GM12878 (cell line): ENCODE measurements at regions not wholly inside any gene's neighbourhood (a gene's known extent, or its start where the extent isn't known, plus 50 kb on each side); places are given as distances from the start of the nearest gene placed in this dataset.

ENCODE experiments used
- ATAC-seq: fragments of 200-7000 bp; cut with Tn5 transposase; 3 replicates; pipeline ENCODE4 v1.9.1; 2020; ENCODE audit warnings: mild to moderate bottlenecking, moderate library complexity
- BruUV-seq: library from RNA; stranded (reverse); fragments of 400-500 nt; replicated peaks from 2 replicates; lab custom pipeline; 2021; lab: Mats Ljungman, UMichigan
- CTCF ChIA-PET: fragments of 300-600 bp; sonication (Branson Sonifier 250); formaldehyde crosslinking; extraction: SDS; loops from one replicate; lab custom pipeline; 2021; ENCODE audit warnings: inconsistent platforms; lab: Yijun Ruan, JAX
- POLR2A ChIA-PET: fragments of 350-600 bp; formaldehyde crosslinking; extraction: SDS; loops from one replicate; lab custom pipeline; 2021; ENCODE audit warnings: inconsistent platforms; lab: Charles Lee
- RAD21 ChIA-PET: fragments of 300-600 bp; sonication (Branson Sonifier 250); formaldehyde crosslinking; loops from one replicate; lab custom pipeline; 2023; ENCODE audit warnings: antibody characterized with exemption; ENCODE audit not compliant: unreplicated experiment; lab: Charles Lee
- SMC1A ChIA-PET: fragments of 300-600 bp; sonication (Branson Sonifier 250); formaldehyde crosslinking; loops from one replicate; lab custom pipeline; 2023; ENCODE audit not compliant: unreplicated experiment, uncharacterized antibody; lab: Charles Lee
- DNase-seq: peaks from one replicate; pipeline ENCODE4 v3.0.0-alpha.2; 2011; ENCODE audit warnings: low read depth, low spot score
- FAIRE-seq: peaks from 3 replicates; lab custom pipeline; 2011; peaks lifted over from hg19 to GRCh38; lab: Jason Lieb, UNC
- H2AFZ ChIP-seq: 2 replicates; pipeline ENCODE4 v1.6.0; 2011; ENCODE audit warnings: low read depth, low read length, control low read depth; ENCODE audit not compliant: control insufficient read depth
- H3K27ac ChIP-seq: 2 replicates; pipeline ENCODE4 v1.5.1; 2011; ENCODE audit warnings: control low read depth; ENCODE audit not compliant: control insufficient read depth, insufficient read depth
- H3K27me3 ChIP-seq, 2 experiments: replicated peaks in 1 of 2; 2 replicates each; pipeline versions ENCODE4 v1.6.0 to v1.6.1; 2011; ENCODE audit warnings: low read length in 1 of 2; ENCODE audit not compliant: control insufficient read depth in 2 of 2, insufficient read depth in 2 of 2
- H3K36me3 ChIP-seq, 2 experiments: 2 replicates each; pipeline ENCODE4 v1.5.1; 2011; ENCODE audit warnings: low read length in 1 of 2; ENCODE audit not compliant: control insufficient read depth in 2 of 2, insufficient read depth in 2 of 2
- H3K4me1 ChIP-seq: 2 replicates; pipeline ENCODE4 v1.6.1; 2011; ENCODE audit warnings: mild to moderate bottlenecking, low read length, moderate library complexity, mixed read lengths; ENCODE audit not compliant: control insufficient read depth, insufficient read depth
- H3K4me2 ChIP-seq: 2 replicates; pipeline ENCODE4 v1.6.0; 2011; ENCODE audit warnings: control low read depth; ENCODE audit not compliant: control insufficient read depth, insufficient read depth
- H3K4me3 ChIP-seq: fragments of 200-600 bp; sonication (generic); 2 replicates; pipeline ENCODE4 v1.5.1; 2016
- H3K79me2 ChIP-seq: 2 replicates; pipeline ENCODE4 v1.6.0; 2011; ENCODE audit warnings: low read length; ENCODE audit not compliant: control insufficient read depth, insufficient read depth
- H3K9ac ChIP-seq: 2 replicates; pipeline ENCODE4 v1.8.0; 2011; ENCODE audit warnings: low read length, control low read depth, mixed read lengths; ENCODE audit not compliant: control insufficient read depth, insufficient read depth
- H3K9me3 ChIP-seq: replicated peaks from 3 replicates; pipeline ENCODE4 v1.5.1; 2011; ENCODE audit warnings: mild to moderate bottlenecking, low read length; ENCODE audit not compliant: control insufficient read depth, insufficient read depth
- H4K20me1 ChIP-seq: 2 replicates; pipeline ENCODE4 v1.6.0; 2011; ENCODE audit not compliant: control insufficient read depth, insufficient read depth
- BCL11A ChIP-seq: IDR thresholded peaks from 2 replicates; pipeline ENCODE4 v1.6.1; 2011; ENCODE audit warnings: low read depth, low read length
- CEBPB ChIP-seq, 2 experiments: fragments of 150-350 bp in 1 of 2; IDR thresholded peaks; 2 replicates each; pipeline ENCODE4 v1.6.1; 2012 to 2014; ENCODE audit warnings: low read depth in 2 of 2, low read length in 2 of 2, borderline replicate concordance in 1 of 2, inconsistent platforms in 1 of 2
- KLF5 ChIP-seq: fragments of 450-650 bp; IDR thresholded peaks from 2 replicates; pipeline ENCODE4 v1.6.1; 2014; ENCODE audit warnings: mild to moderate bottlenecking; ENCODE audit not compliant: partially characterized antibody
- MEF2A ChIP-seq: IDR thresholded peaks from 2 replicates; pipeline ENCODE4 v1.6.1; 2011; ENCODE audit warnings: low read depth, mild to moderate bottlenecking, low read length, moderate library complexity; ENCODE audit not compliant: insufficient read depth
- MTA2 ChIP-seq: fragments of 450-650 bp; IDR thresholded peaks from 2 replicates; pipeline ENCODE4 v1.6.1; 2016; ENCODE audit warnings: low read depth, mild to moderate bottlenecking, moderate library complexity
- NFYA ChIP-seq: IDR thresholded peaks from 2 replicates; pipeline ENCODE4 v1.6.1; 2011; ENCODE audit warnings: low read depth, mild to moderate bottlenecking, low read length, improper control_type of control experiment, borderline replicate concordance
- POU2F2 ChIP-seq: IDR thresholded peaks from 3 replicates; pipeline ENCODE4 v1.6.1; 2011; ENCODE audit warnings: low read depth, mild to moderate bottlenecking, low read length, borderline replicate concordance
- PRDM15 ChIP-seq: fragments of 450-650 bp; formaldehyde crosslinking; IDR thresholded peaks from 2 replicates; pipeline ENCODE4 v1.4.0; 2020; ENCODE audit warnings: mild to moderate bottlenecking, moderate library complexity
- REST ChIP-seq: IDR thresholded peaks from 2 replicates; pipeline ENCODE4 v1.6.1; 2012; ENCODE audit warnings: mild to moderate bottlenecking, low read depth, low read length
- RFX5 ChIP-seq: IDR thresholded peaks from 2 replicates; pipeline ENCODE4 v1.6.1; 2011; ENCODE audit warnings: low read depth, low read length, improper control_type of control experiment
- RUNX3 ChIP-seq: IDR thresholded peaks from 2 replicates; pipeline ENCODE4 v1.6.1; 2012; ENCODE audit warnings: low read length, inconsistent platforms
- SUPT20H ChIP-seq: IDR thresholded peaks from 2 replicates; pipeline ENCODE4 v1.6.1; 2011; ENCODE audit warnings: low read depth, mild to moderate bottlenecking, low read length, moderate library complexity, borderline replicate concordance; ENCODE audit not compliant: control insufficient read depth
- TCF12 ChIP-seq: IDR thresholded peaks from 2 replicates; pipeline ENCODE4 v1.6.1; 2011; ENCODE audit warnings: low read depth, mild to moderate bottlenecking, low read length
- USF1 ChIP-seq: IDR thresholded peaks from 2 replicates; pipeline ENCODE4 v1.6.1; 2011; ENCODE audit warnings: borderline replicate concordance, low read depth, mild to moderate bottlenecking, moderate library complexity, mixed read lengths, low read length; ENCODE audit not compliant: insufficient read depth; ENCODE audit errors: extremely low read length
- YY1 ChIP-seq: IDR thresholded peaks from 2 replicates; pipeline ENCODE4 v1.6.1; 2011; ENCODE audit warnings: low read depth, mild to moderate bottlenecking, low read length
- WGBS: methylation state at CpG from one replicate; pipeline ENCODE4 v1.1.6; 2016; ENCODE audit warnings: low lambda C conversion rate; ENCODE audit not compliant: insufficient replicate concordance, insufficient coverage; ENCODE audit errors: missing lambda C conversion rate; 5-methylcytosine and 5-hydroxymethylcytosine counted together
- in situ Hi-C: fragments of 300-500 bp; cut with MboI; formaldehyde crosslinking; loops from 9 replicates; pipeline ENCODE4 v1.14.3; 2018; ENCODE audit warnings: mixed read lengths
- intact Hi-C: fragments of 100-400 bp; cut with micrococcal nuclease; formaldehyde crosslinking; loops from one replicate; pipeline ENCODE4 v1.14.2; 2022; ENCODE audit not compliant: unreplicated experiment

GRCh38 chr2:21993002-21993401 lies 869.2 kb downstream of the TDRD15 start:
- Histone ChIP-seq H2AFZ (no peak overlapping the region), H3K4me1 (no peaks in the 10 kb centered on the region), H4K20me1 (no peaks in the 10 kb centered on the region), H3K79me2 (no peaks in the 10 kb centered on the region), H3K4me2 (no peak overlapping the region), H3K9me3 (no peaks in the 10 kb centered on the region; the same call in 2 of the 3 replicates), H3K27ac (no peak overlapping the region), H3K4me3 (no peak overlapping the region), H3K9ac (no peak overlapping the region), H3K36me3 (no peaks in the 10 kb centered on the region), H3K27me3 (no peaks in the 10 kb centered on the region)
- ATAC-seq (no peak), FAIRE-seq (no peak), DNase-seq (no peak)
- intact Hi-C loops (no loop called here), in situ Hi-C loops (no loop called here)
- TF ChIP-seq NFYA: no peak
- TF ChIP-seq SUPT20H: no peak
- no peak for TF ChIP-seq USF1
- TF ChIP-seq REST: no peak
- TF ChIP-seq POU2F2: no peak
- TF ChIP-seq RUNX3: no peak
- TF ChIP-seq BCL11A: no peak
- TF ChIP-seq CEBPB (IDR thresholded peaks at IDR 0.05; ENCODE audit: borderline replicate concordance in 1 of 2, low read depth in 2 of 2, low read length in 2 of 2): no peak
- no peak for TF ChIP-seq TCF12
- no peak for TF ChIP-seq YY1
- no peak for TF ChIP-seq PRDM15 (CRISPR knock-in tag)
- TF ChIP-seq MTA2: no peak
- TF ChIP-seq MEF2A: no peak
- TF ChIP-seq KLF5: no peak
- TF ChIP-seq RFX5: no peak
- ChIA-PET CTCF (no interaction called here), POLR2A (no interaction called here), SMC1A (no interaction called here), RAD21 (no interaction called here)
- BruUV-seq: no TSS peak
- 0% methylated on average over 1 of the region's 1 CpG for WGBS
